HFFc6 (cell line): ENCODE measurements at regions not wholly inside any gene's neighbourhood (a gene's known extent, or its start where the extent isn't known, plus 50 kb on each side); places are given as distances from the start of the nearest gene placed in this dataset.

Source experiments
- DNase-seq: peaks from one replicate; pipeline ENCODE4 v3.0.0-alpha.2; 2018
- H3K27ac Mint-ChIP-seq: 2 replicates; pipeline ENCODE4 v1.8.0; 2020; ENCODE audit warnings: mild to moderate bottlenecking, mixed read lengths
- H3K27me3 Mint-ChIP-seq: 2 replicates; pipeline ENCODE4 v1.8.0; 2021; ENCODE audit warnings: mild to moderate bottlenecking, moderate library complexity, mixed read lengths; ENCODE audit not compliant: insufficient read depth
- H3K36me3 Mint-ChIP-seq: 2 replicates; pipeline ENCODE4 v1.8.0; 2021; ENCODE audit warnings: low read depth, mixed read lengths
- H3K4me1 Mint-ChIP-seq: 2 replicates; pipeline ENCODE4 v1.8.0; 2020; ENCODE audit warnings: low read depth, mixed read lengths
- H3K4me3 Mint-ChIP-seq: 2 replicates; pipeline ENCODE4 v1.8.0; 2020; ENCODE audit warnings: mild to moderate bottlenecking, moderate library complexity, mixed read lengths
- H3K9me3 Mint-ChIP-seq: 2 replicates; pipeline ENCODE4 v1.8.0; 2020; ENCODE audit warnings: mild to moderate bottlenecking, mixed read lengths
- TF ChIP-seq, protein P1 (sequence below): fragments of 200-600 bp; sonication (generic); IDR thresholded peaks from 2 replicates; pipeline ENCODE4 v1.5.0; 2021; ENCODE audit warnings: antibody characterized with exemption, mild to moderate bottlenecking

DNA sequence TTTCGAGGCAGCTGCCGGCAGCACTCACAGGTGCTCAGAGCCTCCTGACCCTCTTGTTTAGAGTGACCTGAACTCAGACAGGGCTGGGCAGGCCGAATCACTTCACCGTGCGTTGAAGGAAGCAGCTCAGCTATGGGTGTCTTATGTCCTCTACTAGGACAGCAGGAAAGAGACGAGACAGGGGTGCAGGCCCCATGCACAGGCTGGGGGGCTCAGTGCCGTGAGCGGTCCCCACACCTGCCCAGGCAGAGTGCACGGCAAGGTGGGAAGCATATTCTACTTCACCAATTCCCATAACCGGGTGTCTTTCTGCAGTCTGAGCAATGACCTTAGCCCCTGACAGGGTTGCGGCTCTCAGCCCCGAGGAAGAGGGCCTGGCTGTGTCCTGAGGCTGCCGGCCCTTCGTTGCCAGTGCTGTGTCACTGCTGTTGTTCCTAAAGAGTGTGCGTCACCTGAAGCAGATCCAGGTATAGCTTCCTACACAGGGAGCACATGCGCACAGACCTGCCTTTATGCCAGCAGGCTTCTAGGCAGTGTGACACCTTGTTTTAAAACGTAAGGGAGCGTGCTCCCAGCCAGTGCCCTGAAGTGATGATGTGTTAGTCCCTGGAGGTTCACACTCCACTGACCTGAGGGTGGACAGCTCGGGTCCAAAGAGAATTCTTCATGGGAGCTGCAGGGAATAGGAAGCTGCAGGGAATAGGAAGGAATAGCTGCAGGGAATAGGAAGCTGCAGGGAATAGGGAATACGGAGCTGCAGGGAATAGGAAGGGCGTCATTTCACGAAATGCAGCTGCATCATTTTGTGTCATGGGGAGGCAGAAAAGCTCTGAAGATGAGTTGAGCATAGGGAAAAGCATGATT lies 207.9 kb upstream of the SALL3 start:
- no peak for DNase-seq
- H3K4me3 Mint-ChIP-seq, result no peak overlapping the region
- H3K9me3 Mint-ChIP-seq, result peaks cover 53% of the 10 kb centered on the region
- TF ChIP-seq, protein P1, sequence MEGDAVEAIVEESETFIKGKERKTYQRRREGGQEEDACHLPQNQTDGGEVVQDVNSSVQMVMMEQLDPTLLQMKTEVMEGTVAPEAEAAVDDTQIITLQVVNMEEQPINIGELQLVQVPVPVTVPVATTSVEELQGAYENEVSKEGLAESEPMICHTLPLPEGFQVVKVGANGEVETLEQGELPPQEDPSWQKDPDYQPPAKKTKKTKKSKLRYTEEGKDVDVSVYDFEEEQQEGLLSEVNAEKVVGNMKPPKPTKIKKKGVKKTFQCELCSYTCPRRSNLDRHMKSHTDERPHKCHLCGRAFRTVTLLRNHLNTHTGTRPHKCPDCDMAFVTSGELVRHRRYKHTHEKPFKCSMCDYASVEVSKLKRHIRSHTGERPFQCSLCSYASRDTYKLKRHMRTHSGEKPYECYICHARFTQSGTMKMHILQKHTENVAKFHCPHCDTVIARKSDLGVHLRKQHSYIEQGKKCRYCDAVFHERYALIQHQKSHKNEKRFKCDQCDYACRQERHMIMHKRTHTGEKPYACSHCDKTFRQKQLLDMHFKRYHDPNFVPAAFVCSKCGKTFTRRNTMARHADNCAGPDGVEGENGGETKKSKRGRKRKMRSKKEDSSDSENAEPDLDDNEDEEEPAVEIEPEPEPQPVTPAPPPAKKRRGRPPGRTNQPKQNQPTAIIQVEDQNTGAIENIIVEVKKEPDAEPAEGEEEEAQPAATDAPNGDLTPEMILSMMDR, result no peak
- H3K27ac Mint-ChIP-seq, result no peak overlapping the region
- H3K4me1 Mint-ChIP-seq, result no peaks in the 10 kb centered on the region
- H3K27me3 Mint-ChIP-seq, result peaks cover 2% of the 10 kb centered on the region
- peaks cover 7% of the 10 kb centered on the region for H3K36me3 Mint-ChIP-seq

DNA sequence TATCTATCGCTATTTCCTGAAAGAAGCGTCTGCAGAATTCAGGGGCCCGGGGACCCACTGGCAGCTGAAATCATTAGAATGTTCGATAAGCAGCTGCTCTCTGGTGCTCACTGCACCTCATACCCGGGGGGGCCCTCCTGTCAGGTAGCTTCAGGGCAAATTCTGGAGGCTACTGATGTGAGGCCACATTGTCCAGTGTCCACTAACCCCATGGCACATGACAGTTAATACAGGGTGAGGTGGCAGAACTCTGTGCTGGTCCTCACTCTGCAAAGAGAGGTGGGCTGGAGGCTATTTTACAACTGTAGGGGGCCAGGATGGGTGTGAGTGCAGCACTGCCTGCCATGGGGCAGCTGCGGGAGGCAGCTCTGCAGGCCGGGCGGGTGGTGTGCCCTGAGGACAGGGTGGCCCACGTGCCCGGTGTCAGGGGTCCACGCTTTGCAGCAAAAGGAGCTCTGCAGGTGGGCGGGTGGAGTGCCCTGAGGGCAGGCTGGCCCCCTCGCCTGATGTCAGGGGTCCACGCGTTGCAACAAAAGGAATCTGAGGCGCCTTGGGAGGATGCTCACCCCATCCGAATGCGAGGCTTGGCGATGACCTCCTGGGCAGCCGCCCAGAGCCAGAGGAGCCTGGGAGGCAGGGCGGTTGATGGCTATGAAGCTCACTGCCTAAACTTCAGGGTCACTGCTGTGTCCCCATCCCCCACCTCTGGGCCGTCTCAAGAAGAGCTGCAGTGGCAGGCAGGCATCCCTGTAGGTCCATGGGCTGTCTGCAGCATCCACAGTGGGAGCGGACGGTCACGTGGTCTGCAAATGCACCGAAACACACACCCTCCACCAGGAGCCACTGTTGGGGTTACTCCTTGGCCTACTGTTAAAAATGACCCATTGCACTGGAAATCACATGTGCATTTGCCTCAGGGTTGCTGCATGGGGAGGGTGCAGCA lies 207.0 kb upstream of the SALL3 start:
- DNase-seq, result no peak
- Mint-ChIP-seq H3K27ac (no peak overlapping the region), H3K4me1 (no peaks in the 10 kb centered on the region), H3K9me3 (peaks cover 56% of the 10 kb centered on the region), H3K4me3 (no peak overlapping the region), H3K27me3 (peaks cover 2% of the 10 kb centered on the region; the same call in 1 of the 2 replicates), H3K36me3 (peaks cover 4% of the 10 kb centered on the region)
- TF ChIP-seq, protein P1, result no peak

DNA sequence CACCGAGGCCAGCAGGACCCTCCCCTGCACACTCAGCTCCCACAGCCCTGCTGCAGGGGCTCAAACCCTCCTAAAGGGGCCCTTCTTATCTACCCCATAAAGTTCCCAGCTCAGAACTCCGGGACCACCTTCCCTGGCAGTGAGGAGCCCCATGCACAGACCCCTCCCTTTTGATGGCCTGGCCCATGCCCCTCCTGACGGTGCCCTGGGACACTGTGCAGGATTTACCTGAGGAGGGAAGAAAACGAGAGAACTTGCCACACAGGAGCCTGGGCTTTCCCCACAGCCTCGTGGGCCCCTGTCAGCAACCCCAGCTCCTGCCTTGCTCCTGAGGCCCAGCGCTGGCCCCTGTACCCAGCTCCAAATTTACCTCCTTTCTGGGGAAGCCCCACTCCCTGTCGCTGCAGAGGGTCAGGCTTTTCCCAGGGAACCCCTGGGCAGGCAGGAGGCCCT lies 206.3 kb upstream of the SALL3 start:
- H3K4me3 Mint-ChIP-seq, result no peak overlapping the region
- no peak for DNase-seq
- no peak overlapping the region for H3K27ac Mint-ChIP-seq
- H3K27me3 Mint-ChIP-seq, result peaks cover 2% of the 10 kb centered on the region; the same call in 1 of the 2 replicates
- H3K9me3 Mint-ChIP-seq, result peaks cover 63% of the 10 kb centered on the region
- no peaks in the 10 kb centered on the region for H3K4me1 Mint-ChIP-seq
- H3K36me3 Mint-ChIP-seq, result peaks cover 4% of the 10 kb centered on the region
- TF ChIP-seq, protein P1, result no peak

DNA sequence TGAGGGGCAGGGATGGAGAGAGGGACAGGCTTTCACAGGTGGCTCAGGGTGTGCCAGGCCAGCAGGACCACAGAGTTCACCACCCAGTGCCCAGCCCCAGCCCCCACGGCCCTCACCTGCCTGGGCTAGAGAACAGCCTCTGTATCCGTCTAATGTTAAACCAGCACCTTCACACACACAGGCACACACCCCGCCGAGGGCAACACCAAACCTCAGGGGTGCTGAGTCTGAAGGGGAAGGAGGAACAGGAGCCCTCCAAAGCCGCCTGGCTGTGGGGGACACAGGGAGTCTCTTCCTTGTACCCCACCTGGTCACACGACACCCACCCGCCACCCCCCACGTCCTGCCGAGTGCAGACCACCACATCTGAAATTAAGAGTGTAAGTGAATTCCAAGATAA lies 205.8 kb upstream of the SALL3 start:
- TF ChIP-seq, protein P1, result no peak
- no peaks in the 10 kb centered on the region for H3K4me1 Mint-ChIP-seq
- peaks cover 2% of the 10 kb centered on the region; the same call in 1 of the 2 replicates for H3K27me3 Mint-ChIP-seq
- DNase-seq, result no peak
- peaks cover 58% of the 10 kb centered on the region for H3K9me3 Mint-ChIP-seq
- H3K4me3 Mint-ChIP-seq, result no peak overlapping the region
- H3K36me3 Mint-ChIP-seq, result peaks cover 4% of the 10 kb centered on the region
- H3K27ac Mint-ChIP-seq, result no peak overlapping the region

DNA sequence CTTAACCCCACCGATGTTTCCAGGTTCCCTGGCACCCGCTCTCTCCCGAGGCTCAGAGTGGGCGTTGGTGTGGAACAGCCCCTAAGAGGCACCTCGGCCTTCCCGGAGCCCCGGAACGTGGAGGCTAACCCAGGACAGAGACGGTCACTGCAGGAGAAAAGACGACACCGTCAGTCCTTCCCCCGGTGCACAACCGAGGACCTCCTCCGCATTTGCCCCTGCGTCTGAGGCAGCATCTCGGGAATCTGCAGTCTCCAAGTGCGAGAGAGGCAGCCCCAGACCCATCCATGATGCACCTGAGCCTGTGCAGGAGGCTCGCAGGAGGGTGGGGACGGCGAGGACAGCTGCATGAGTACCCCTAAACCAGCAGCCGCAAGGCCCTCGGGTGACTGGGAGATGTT lies 204.9 kb upstream of the SALL3 start:
- H3K36me3 Mint-ChIP-seq, result peaks cover 9% of the 10 kb centered on the region
- no peak overlapping the region for H3K27ac Mint-ChIP-seq
- H3K4me3 Mint-ChIP-seq, result no peak overlapping the region
- peaks cover 60% of the 10 kb centered on the region for H3K9me3 Mint-ChIP-seq
- TF ChIP-seq, protein P1, result no peak
- DNase-seq, result no peak
- H3K4me1 Mint-ChIP-seq, result no peaks in the 10 kb centered on the region
- H3K27me3 Mint-ChIP-seq, result peaks cover 2% of the 10 kb centered on the region; the same call in 1 of the 2 replicates
